NCI-H446 (cell line): ENCODE measurements at regions not wholly inside any gene's neighbourhood (a gene's known extent, or its start where the extent isn't known, plus 50 kb on each side); places are given as distances from the start of the nearest gene placed in this dataset.

Experiments used
- DNase-seq, 2 experiments: peaks; one replicate each; lab custom pipeline; 2025; lab: John Stamatoyannopoulos, UW

GRCh38 chr18:77990131-77990530, 740.5 kb downstream of the GALR1 start:
- DNase-seq, result no peak

GRCh38 chr18:77990901-77991300, 741.3 kb downstream of the GALR1 start:
- DNase-seq, result no peak

- no peak for DNase-seq
Measured at GRCh38 chr18:77992057-77992456, 742.4 kb downstream of the GALR1 start.

DNA sequence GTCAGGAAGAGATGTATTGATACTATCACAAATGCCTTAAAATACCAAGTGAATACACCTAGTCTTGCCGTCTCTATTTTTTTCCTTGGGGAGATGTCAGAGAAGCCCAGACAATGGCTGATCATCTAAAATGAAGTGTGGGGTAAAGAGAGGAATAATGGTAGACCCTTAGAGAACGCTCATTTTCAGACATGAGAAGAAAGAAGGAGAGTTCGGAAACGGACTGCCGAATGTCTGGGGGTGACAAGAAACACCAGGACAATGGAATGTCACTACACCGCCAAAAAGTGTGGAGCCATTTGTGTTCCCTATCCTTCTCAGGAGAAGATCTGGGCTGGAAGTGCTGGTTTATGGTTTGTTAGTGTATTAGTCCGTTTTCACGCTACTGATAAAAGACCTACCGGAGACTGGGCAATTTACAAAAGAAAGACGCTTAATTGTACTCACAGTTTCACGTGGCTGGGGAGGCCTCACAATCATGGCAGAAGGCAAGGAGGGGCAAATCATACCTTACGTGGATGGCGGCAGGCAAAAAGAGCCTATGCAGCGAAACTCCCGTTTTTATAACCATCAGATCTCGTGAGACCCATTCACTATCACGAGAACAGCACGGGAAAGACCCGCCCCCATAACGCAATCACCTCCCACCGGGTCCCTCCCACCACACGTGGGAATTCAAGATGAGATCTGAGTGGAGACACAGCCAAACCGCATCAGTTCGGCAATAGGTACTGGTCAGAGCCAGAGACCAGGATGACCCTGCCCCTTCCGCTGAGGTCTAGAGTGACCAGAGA, 743.7 kb downstream of the GALR1 start:
- no peak for DNase-seq

GRCh38 chr18:77995593-77995992, 745.9 kb downstream of the GALR1 start:
- no peak for DNase-seq

DNA sequence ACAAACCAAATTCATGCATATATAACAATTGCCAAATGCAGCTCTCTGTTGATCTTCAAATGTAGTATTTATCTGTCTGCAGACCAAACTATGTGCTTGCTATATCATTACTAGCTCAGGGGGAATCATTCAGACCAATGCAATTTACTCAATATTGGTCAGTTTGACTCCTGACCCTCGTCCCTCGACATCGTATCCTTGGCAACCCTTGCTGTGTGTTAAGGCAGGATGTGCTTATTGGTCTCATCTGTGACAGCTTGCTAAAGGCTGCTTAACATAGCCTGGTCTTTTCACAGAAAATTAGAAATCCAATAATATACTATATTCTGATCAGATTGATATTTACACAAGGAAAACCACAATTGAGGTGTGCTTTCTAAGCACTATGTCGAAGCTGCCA, 747.1 kb downstream of the GALR1 start:
- DNase-seq, result no peak

DNA sequence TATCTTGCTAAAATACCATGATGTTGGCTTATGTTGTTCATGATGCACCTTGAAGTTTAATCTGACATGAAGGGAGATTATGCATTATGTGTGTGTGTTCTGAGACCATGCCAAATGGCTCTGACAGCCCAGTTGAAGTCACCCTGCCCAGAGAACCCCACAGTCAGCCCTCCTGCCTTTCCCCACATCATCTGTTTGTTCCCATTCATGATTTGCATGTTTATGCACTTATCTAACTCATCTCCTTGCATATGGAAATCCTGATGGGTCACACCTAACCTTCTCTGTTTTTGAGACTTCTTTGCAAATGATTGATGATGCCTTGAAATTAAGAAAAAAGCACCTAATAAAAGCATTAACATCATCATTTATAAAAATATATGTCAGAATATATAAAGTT, 752.2 kb downstream of the GALR1 start:
- DNase-seq, result no peak

- no peak for DNase-seq
Measured at GRCh38 chr18:78006006-78006773, 756.5 kb downstream of the GALR1 start.

GRCh38 chr18:78006774-78007260, 757.2 kb downstream of the GALR1 start:
- no peak for DNase-seq

DNA sequence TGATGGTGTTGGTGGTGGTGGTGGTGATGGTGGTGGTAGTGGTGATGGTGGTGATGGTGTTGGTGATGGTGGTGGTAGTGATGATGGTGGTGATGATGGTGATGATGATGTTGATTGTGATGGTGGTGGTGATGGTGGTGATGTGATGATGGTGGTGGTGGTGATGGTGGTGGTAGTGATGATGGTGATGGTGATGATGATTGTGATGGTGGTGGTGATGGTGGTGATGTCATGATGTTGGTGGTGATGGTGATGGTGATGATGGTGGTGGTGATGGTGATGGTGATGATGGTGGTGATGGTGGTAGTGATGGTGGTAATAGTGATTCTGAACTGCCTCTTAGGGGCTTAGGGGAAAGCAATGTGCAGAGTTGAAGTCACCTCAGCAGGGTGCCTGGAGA, 760.7 kb downstream of the GALR1 start:
- DNase-seq, result no peak

DNA sequence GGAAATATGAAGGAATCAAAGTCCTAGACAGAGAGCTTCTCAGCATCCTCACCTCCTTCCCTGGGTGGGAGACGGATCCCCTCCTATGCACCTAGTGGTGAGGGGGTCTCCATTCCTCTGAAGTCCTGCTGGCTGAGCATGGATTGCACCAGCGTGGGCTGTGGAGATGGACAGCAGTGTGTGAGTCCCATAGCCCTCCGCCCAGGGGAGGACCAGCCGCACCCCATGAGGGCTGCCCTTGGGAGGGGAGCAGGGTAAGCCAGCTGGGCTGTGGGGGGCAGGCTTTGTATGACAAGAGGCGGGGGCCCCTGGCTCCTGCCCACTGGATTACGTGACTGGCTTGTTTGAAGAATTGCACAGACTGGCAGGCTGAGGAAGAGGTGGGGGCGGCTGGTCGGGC, 768.2 kb downstream of the GALR1 start:
- DNase-seq, result no peak

- no peak for DNase-seq
Measured at GRCh38 chr18:78021196-78021595, 771.5 kb downstream of the GALR1 start.

- no peak for DNase-seq
Measured at GRCh38 chr18:78031589-78031988, 781.9 kb downstream of the GALR1 start.

DNA sequence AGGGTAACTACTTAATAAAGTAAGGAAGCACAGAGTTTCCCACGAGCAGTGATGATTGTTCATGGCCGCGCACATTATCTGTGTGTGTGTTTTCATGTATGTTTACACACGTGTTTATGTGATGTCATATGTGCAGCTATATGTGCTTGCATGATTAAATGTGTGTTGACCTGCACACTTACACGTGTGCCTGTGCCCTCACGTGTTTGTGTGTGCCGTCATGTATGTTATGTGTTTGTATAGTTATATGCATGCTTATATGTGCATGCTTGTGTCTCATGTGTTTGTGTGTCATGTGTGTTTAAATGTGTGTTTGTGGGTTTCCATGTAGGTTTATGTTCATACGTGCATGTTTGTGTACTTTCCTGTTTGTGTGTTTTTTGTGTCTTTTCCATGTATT, 782.3 kb downstream of the GALR1 start:
- no peak for DNase-seq

- no peak for DNase-seq
Measured at GRCh38 chr18:78032574-78032973, 782.9 kb downstream of the GALR1 start.

GRCh38 chr18:78034755-78035154, 785.1 kb downstream of the GALR1 start:
- no peak for DNase-seq

DNA sequence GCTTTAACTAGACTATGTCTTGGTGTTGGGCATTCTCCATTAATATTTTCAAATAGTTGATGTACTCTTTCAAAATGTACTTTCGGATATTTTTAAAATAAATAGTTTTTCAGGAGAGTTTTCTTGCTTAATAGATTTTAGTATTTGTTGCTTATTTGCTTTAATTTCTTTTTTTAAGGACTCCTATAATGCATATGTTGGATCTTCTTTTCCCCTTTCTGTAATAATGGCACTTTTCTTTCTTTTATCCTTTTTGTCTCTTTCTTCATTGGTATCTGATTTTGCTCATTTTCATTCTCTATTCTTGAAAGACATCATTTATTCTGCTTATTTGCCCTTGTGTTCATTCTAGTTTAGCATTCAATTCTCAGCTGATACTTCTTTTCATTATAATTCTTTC, 791.6 kb downstream of the GALR1 start:
- DNase-seq, result no peak

DNA sequence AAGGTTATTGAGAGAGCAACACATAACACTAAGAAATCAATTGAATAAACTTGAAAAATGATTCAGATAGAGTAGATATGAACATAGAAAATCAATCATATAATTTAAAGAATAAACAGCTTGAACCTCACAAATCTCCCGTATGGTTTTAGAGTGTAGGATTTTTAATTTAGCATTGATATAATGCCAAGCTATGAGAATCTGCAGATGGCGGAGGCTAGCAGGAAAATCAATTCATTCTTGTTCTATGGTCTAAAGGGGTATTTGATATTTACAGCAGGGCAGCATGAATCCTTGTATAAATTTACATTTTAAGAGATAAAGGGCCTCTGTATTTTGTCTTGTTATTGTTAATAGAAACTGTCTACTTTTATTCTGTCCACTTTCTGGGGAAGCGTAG, 797.0 kb downstream of the GALR1 start:
- DNase-seq, result no peak

GRCh38 chr18:78049281-78049680, 799.6 kb downstream of the GALR1 start:
- no peak for DNase-seq

- no peak for DNase-seq
Measured at GRCh38 chr18:78054801-78055200, 805.2 kb downstream of the GALR1 start.

DNA sequence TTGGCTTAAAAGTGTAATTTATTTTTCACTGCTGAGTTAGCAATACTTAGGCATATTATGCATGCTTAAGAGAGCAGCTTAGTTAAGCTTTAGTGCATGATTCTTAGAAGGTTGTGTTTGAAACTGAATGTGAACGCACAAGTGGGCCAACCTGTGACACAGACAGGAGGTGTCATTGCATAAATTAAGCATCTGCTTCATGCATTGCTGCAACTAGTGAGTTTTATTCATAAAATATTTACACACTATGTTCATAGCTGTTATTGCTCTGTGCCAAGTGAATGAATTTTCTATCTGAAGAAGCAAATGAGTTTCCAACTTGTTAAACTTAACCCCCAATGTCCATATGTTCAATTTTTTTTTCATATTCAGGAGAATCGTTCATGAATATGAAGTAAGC, 806.4 kb downstream of the GALR1 start:
- no peak for DNase-seq

- DNase-seq, result peak in 1 of 2 experiments; percentile 12
Measured at GRCh38 chr18:78069784-78070664, 820.4 kb downstream of the GALR1 start.
